HEK293T (cell line): ENCODE measurements at regions not wholly inside any gene's neighbourhood (a gene's known extent, or its start where the extent isn't known, plus 50 kb on each side); places are given as distances from the start of the nearest gene placed in this dataset.

Experiments used
- CTCF ChIA-PET: fragments of 350-600 bp; formaldehyde crosslinking; extraction: SDS; loops from one replicate; lab custom pipeline; 2021; ENCODE audit warnings: antibody characterized with exemption, inconsistent platforms; lab: Yijun Ruan, JAX
- POLR2A ChIA-PET: fragments of 350-600 bp; formaldehyde crosslinking; extraction: SDS; loops from one replicate; lab custom pipeline; 2020; ENCODE audit warnings: antibody characterized with exemption, inconsistent platforms; lab: Yijun Ruan, JAX
- DNase-seq: peaks from one replicate; pipeline ENCODE4 v3.0.0; 2012; ENCODE audit warnings: mixed read lengths; ENCODE audit errors: extremely low spot score
- ARNT ChIP-seq: fragments of 450-650 bp; IDR thresholded peaks from 2 replicates; pipeline ENCODE4 v1.6.1; 2017; ENCODE audit warnings: mild to moderate bottlenecking
- BHLHE40 ChIP-seq: fragments of 450-650 bp; IDR thresholded peaks from 2 replicates; pipeline ENCODE4 v1.6.1; 2016; ENCODE audit warnings: mild to moderate bottlenecking, moderate library complexity, borderline replicate concordance
- CTBP1 ChIP-seq: fragments of 450-650 bp; IDR thresholded peaks from 2 replicates; pipeline ENCODE4 v1.6.1; 2016; ENCODE audit warnings: borderline replicate concordance
- ELF4 ChIP-seq: fragments of 450-650 bp; IDR thresholded peaks from 2 replicates; pipeline ENCODE4 v1.6.1; 2017; ENCODE audit warnings: antibody characterized with exemption
- FOXA1 ChIP-seq: fragments of 450-650 bp; IDR thresholded peaks from 2 replicates; pipeline ENCODE4 v1.6.1; 2016; ENCODE audit warnings: mild to moderate bottlenecking
- FOXK2 ChIP-seq: fragments of 450-650 bp; IDR thresholded peaks from 2 replicates; pipeline ENCODE4 v1.6.1; 2016; ENCODE audit warnings: mild to moderate bottlenecking
- FOXM1 ChIP-seq: fragments of 450-650 bp; IDR thresholded peaks from 2 replicates; pipeline ENCODE4 v1.6.1; 2017; ENCODE audit warnings: mild to moderate bottlenecking, borderline replicate concordance
- HDGF ChIP-seq: fragments of 450-650 bp; IDR thresholded peaks from 2 replicates; pipeline ENCODE4 v1.6.1; 2017; ENCODE audit warnings: antibody characterized with exemption, borderline replicate concordance
- L3MBTL2 ChIP-seq: fragments of 450-650 bp; conservative IDR thresholded peaks from 2 replicates; pipeline ENCODE4 v1.6.1; 2016; ENCODE audit warnings: mild to moderate bottlenecking
- LEF1 ChIP-seq: fragments of 450-650 bp; IDR thresholded peaks from 2 replicates; pipeline ENCODE4 v1.6.1; 2017; ENCODE audit warnings: mild to moderate bottlenecking, borderline replicate concordance
- NFRKB ChIP-seq: fragments of 450-650 bp; IDR thresholded peaks from 2 replicates; pipeline ENCODE4 v1.6.1; 2016; ENCODE audit warnings: mild to moderate bottlenecking, moderate library complexity
- SP1 ChIP-seq: fragments of 450-650 bp; IDR thresholded peaks from 2 replicates; pipeline ENCODE4 v1.6.1; 2017
- SUZ12 ChIP-seq: fragments of 450-650 bp; IDR thresholded peaks from 2 replicates; pipeline ENCODE4 v1.6.1; 2016; ENCODE audit warnings: mild to moderate bottlenecking
- TARDBP ChIP-seq: fragments of 450-650 bp; IDR thresholded peaks from 2 replicates; pipeline ENCODE4 v1.6.1; 2016
- ZNF384 ChIP-seq: fragments of 450-650 bp; IDR thresholded peaks from 2 replicates; pipeline ENCODE4 v1.6.1; 2016
- TF ChIP-seq, protein P1 (sequence below): fragments of 450-650 bp; IDR thresholded peaks from 2 replicates; pipeline ENCODE4 v1.6.1; 2016

DNA sequence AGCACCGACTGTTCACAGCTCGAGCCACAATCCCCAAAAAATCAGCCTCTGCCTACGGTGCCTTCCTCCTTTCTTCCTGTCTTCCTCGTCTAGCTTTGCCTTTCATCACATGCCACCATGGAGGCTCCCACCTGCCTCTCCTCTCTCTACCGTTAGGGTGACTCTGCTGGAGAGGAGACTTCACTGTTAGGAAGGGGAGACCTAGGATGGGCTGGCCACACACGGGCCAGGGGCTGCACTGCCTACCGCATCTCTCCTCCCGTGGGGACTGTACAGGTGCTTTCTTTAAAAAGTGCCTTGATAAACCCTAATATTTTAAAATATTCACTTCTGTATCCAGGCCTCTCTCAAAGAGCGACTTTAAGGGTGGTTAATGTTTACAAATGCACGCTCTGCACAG, 1104.7 kb downstream of the BCL11B start:
- POLR2A ChIA-PET: no interaction called here
- CTCF ChIA-PET: no interaction called here
- DNase-seq: no peak
- TF ChIP-seq, protein P1, sequence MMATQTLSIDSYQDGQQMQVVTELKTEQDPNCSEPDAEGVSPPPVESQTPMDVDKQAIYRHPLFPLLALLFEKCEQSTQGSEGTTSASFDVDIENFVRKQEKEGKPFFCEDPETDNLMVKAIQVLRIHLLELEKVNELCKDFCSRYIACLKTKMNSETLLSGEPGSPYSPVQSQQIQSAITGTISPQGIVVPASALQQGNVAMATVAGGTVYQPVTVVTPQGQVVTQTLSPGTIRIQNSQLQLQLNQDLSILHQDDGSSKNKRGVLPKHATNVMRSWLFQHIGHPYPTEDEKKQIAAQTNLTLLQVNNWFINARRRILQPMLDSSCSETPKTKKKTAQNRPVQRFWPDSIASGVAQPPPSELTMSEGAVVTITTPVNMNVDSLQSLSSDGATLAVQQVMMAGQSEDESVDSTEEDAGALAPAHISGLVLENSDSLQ: no peak
- TF ChIP-seq NFRKB (no peak), SUZ12 (no peak), FOXK2 (no peak), ELF4 (no peak), ZNF384 (no peak), CTBP1 (no peak), BHLHE40 (no peak), L3MBTL2 (no peak), LEF1 (no peak)

DNA sequence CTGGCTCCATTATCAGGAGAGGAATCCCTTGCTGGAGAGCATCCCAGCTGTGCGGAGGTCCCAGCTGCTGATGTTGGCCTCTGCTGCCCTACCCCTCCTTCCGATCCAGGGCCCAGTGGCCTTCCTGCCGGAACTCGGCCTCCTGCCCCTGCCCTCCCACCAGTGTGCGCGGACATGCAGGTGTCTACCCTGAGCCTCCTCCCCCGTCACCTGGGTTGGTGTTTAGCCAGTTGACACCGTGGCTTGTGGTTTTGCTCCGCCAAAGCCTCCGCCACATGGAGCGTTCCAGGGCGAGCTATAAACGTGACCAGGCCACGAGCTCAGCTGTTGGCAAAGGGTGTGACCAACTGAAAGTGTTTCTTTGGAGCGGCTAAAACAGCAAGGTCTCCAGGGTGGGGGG, 1104.3 kb downstream of the BCL11B start:
- no peak for DNase-seq
- POLR2A ChIA-PET: no interaction called here

DNA sequence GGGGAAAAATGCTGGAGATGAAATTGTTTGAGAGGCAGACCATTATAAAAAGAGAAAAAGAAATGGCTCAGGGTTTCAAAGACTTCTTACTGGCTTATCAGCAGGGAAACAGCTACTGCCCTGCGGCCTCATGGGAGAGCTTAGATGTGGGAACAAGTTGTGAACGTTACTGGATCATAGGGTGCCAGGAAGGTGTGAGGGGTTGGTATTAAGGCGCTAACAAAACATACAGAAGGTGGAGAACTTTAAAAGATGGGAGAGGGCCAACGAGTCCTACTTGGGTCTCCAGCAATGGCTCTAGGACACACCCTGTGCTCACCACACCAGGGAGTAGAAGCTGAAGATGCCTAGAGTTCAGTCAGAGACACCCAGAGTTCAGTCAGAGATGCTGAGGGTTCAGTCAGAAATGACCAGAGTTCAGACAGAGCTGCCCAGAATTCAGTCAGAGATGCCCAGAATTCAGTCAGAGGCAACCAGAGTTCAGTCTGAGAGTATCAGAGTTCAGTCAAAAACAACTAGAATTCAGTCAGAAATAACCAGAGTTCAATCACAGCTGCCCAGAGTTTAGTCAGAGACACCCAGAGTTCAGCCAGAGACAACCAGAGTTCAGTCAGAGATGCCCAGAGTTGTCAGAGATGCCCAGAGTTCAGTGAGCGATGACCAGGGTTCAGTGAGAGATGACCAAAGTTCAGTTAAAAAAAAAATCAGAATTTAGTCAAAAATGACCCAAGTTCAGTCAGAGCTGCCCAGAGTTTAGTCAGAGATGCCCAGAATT, 1103.6 kb downstream of the BCL11B start:
- CTCF ChIA-PET: no interaction called here
- TF ChIP-seq FOXM1 (no peak), BHLHE40 (no peak), HDGF (no peak), CTBP1 (no peak), L3MBTL2 (no peak), FOXK2 (no peak), ARNT (no peak), ZNF384 (no peak), NFRKB (no peak), LEF1 (no peak), SP1 (no peak)
- TF ChIP-seq, protein P1: no peak
- DNase-seq: no peak
- POLR2A ChIA-PET: no interaction called here

More for the DNA sequence above, 1104.3 kb downstream of the BCL11B start:
- TF ChIP-seq CTBP1 (no peak), TARDBP (no peak), ELF4 (no peak), HDGF (no peak), L3MBTL2 (no peak)
- CTCF ChIA-PET: no interaction called here

DNA sequence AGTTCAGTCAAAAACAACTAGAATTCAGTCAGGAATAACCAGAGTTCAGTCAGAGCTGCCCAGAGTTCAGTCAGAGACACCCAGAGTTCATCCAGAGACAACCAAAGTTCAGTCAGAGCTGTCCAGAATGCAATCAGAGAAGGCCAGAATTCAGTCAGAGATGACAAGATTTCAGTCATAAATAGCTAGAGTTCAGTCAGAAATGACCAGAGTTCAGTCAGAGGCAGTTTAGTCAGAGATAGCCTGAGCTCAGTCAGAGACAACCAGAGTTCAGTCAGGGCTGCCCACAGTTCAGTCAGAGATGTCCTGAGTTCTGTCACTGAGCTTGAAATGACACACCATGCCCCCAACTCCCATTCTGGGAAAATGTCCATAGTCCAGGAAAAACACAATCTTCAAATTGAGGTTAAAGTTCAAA, 1102.8 kb downstream of the BCL11B start:
- ChIA-PET CTCF (no interaction called here), POLR2A (no interaction called here)
- no peak for TF ChIP-seq ARNT
- no peak for TF ChIP-seq L3MBTL2
- no peak for TF ChIP-seq FOXK2
- no peak for DNase-seq

DNA sequence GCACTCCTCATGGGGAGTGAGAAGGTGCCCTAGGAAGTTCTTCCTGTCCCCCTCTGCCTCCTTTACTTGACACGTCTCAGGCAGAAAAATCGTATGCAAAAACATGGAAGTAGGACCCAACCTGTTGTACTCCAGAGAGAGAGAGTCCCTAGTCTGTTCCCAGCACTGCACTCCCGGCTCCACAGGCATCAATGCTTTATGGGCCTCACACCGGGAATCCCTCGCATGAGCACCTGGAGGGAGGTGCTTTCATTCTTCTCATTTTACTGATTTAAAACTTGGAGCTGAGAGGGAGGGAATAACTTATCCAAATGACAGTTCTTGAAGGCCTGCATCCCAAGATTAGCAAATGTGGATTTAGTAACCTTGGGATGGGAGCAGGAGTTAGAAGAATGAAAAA, 1101.4 kb downstream of the BCL11B start:
- POLR2A ChIA-PET: no interaction called here
- TF ChIP-seq HDGF (no peak), BHLHE40 (no peak), ZNF384 (no peak), CTBP1 (no peak), ARNT (no peak), FOXK2 (no peak), LEF1 (no peak)
- TF ChIP-seq, protein P1: no peak
- DNase-seq: no peak
- CTCF ChIA-PET: no interaction called here

DNA sequence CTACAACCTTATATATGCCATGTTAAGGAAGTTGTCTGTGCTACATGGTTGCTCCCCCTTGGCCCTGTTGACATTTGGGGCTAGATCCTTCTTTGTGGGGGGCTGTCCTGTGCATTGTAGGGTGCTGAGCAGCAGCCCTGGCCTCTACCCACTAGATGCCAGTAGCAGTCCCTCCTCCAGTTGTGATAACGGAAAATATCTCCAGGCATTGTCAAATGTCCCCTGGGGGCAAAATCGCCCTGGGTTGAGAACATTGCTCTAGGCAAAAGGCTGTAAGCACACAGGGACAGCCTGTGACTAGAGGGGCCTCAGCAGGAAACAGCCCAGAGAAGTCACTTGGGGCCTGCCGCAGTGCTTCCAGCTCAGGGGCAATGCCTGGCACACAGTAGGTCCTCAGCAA, 1100.3 kb downstream of the BCL11B start:
- ChIA-PET CTCF (no interaction called here), POLR2A (no interaction called here)
- TF ChIP-seq FOXM1 (no peak), TARDBP (no peak), CTBP1 (no peak), NFRKB (no peak), ZNF384 (no peak)
- TF ChIP-seq, protein P1: no peak
- no peak for DNase-seq

DNA sequence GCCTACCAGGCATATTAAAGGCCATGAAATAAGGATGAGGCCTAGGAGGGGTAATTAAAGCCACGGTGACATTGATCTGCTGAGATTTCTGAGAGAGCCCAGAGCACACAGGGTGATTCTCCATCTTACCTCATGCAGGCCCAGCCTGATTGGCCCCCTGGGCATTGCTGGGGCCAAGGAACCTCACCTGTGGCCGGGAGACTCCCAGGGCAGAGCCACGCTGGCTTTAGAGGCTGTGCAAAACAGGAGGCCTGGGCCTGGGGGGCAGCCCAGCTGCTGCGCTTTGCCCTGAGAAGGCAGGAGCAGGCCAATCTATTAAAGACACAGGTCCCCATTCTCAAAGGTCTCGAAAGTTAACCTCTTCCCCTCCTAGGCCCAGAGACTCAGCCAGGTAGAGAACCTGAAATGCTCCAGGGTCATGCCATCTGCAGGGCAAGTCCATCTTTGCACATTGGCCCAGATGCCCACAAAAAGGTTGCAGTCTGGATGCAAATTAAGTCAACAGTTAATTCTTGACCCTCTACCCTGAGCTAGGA, 1099.7 kb downstream of the BCL11B start:
- TF ChIP-seq NFRKB: no peak
- TF ChIP-seq ARNT: no peak
- no peak for TF ChIP-seq ELF4
- TF ChIP-seq HDGF: no peak
- no peak for TF ChIP-seq L3MBTL2
- TF ChIP-seq FOXA1: no peak
- TF ChIP-seq, protein P1: no peak
- TF ChIP-seq CTBP1: no peak
- no peak for TF ChIP-seq TARDBP
- TF ChIP-seq SP1: no peak
- TF ChIP-seq LEF1: no peak
- TF ChIP-seq ZNF384: no peak
- TF ChIP-seq SUZ12: no peak
- no peak for TF ChIP-seq BHLHE40
- TF ChIP-seq FOXK2: no peak
- TF ChIP-seq FOXM1: no peak
- DNase-seq: no peak
- POLR2A ChIA-PET: no interaction called here
- CTCF ChIA-PET: no interaction called here
